HG03469 (cell line): ENCODE measurements at regions not wholly inside any gene's neighbourhood (a gene's known extent, or its start where the extent isn't known, plus 50 kb on each side); places are given as distances from the start of the nearest gene placed in this dataset.

Experiments used
- ATAC-seq: cut with Tn5 transposase; IDR thresholded peaks from one replicate; pipeline ENCODE4 v1.9.1; 2021; ENCODE audit warnings: mild to moderate bottlenecking, moderate library complexity, moderate number of reproducible peaks; ENCODE audit not compliant: unreplicated experiment

DNA sequence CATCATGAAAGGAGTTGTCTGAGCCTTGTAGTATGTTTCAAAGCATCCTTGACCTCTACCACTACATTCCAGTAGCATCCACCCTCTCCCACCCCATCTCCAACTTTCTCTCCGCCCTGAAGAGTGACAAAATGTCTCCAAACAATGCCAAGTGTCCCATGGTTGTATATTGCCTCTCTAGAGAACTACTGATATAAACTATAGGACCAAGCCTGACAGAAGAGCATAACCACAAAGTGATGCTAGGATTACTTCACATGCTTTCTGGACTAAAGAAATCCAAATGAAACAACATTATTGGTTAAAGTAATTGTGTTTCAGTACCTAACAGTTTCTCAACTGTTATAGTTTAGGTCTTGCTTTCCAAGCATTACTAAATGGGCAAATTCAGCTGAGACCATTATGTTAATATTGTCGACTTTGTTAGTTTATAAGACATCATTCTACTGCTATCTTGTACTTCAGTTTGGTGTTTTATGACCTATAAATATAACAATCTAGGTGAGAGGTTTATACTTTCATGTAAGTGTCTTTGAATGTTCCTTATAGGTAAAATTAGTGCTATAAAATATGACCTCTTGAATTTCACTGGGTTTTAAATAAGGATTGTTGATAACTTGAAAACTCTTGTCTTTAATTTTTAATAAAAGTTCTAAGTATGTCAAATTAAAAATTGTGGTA lies 117.4 kb downstream of the SUCNR1 start:
- ATAC-seq: no peak

DNA sequence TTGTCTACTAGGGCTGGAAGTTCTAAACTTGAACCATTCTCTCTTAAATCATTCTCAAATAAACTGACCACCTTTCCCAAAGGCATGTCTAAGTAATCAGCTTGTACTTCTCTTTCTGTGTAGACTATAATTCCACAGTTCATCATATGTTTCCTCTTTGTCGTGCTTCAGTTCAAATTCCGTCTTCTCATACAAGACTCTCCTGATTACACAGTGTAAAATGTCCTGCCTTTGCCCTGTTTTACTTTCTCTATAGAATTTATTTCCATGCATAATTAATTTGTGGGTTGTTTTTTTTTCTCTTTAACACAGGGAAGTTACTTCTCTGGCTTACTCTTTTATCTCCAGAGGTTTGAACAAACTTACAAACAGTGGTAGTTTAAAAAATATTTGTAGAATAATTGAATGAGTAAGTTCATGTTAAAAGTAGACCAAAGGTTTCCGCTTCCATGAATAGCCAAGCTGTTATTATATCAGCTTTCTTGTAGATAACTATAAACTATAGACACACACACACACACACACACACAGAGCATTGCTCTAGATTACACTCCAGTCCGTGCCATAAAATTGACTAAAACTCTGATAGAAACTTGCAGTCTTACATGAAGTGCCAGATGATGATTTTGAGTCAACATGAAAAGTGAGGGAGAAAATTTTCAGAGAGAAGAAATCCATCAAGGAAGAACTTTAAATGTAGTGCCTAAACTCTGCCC lies 119.0 kb downstream of the SUCNR1 start:
- ATAC-seq: no peak

- ATAC-seq: no peak
Observed at GRCh38 chr3:151995091-151995490, 121.6 kb downstream of the SUCNR1 start.

- ATAC-seq: no peak
Observed at GRCh38 chr3:151998744-151999143, 125.3 kb downstream of the SUCNR1 start.

GRCh38 chr3:151999936-152000335 lies 126.5 kb downstream of the SUCNR1 start:
- ATAC-seq: no peak

DNA sequence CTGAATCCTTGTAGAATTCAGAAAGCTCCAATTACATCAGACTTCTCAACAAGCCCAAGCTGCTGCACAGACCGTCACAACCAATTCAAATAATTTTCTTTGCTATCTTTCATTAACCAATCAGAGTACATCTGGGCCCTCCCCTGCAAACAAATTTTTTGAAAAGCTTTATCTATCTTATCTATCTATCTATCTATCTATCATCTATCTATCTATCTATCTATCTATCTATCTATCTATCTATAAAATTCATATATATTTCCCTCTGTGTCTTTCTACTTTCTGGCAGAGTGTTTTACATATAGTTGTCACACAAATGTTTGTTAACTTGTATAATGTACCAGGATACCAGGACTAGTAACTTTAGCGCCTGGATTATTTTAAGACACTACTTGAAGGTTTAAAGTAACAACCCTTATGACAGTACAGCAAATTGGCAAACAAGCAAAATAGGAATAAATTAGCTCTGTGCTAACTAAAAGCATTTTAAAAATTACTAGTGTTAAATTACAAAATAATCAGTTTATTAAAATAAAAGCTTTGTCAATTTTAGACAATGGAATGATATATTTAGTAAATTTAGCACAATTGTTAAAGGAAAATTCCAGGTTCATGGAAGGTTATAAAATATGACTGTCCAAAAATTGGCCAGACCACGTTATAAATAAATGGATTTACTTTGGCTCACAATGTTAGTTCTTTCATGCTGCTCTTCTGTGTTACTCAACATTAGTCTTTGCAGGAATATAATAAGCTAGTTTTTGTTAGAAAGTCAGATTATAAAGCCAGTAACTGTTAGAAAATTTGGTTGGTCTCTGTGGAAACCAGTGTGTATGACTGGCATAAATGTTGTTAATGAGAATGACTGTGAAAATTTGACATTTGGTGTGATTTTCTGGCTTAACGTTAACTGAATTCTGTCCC lies 138.6 kb downstream of the SUCNR1 start:
- no peak for ATAC-seq

DNA sequence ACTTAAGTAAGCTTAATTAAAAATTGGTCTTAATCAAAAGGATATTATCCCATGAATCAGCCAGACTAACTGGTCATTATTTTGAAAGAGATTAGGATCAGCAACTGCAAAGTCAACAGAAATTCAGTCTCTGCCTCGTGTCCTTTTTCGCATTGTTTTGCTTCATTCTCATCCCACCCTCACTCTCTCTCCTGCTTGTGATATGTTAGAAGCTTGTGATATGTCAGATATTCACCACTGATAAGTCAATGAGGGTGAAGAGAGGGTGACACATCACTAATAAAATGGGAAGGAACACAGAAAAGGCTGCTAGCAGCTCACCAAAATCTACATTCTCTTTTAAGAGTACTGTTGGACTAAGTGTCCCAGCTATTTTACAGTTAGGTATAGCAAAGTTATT lies 146.1 kb downstream of the SUCNR1 start:
- ATAC-seq: no peak

DNA sequence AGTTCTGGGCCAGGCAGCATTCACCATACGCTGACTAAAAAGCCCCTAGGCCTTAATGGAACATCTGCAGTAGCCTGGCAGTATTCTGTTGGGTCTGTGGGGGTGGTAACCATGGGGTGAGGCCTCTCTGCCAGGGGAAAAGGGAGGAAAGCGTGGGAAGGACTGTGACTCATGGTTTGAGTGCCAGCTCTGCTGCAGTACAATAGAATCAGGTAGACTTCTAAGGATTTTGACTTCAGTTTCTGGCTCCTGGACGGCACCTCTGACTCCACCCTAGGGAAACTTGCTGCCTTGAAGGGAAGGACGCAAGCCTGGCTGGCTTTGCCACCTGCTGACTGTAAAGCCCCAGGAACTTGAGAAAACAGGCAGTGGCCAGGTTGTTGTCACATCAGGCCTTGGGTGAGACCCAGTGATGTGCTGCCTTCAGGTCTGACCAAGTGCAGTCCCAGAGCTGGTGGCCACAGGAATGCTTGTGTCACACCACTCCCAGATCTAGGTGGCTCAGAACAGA lies 148.6 kb downstream of the SUCNR1 start:
- peak; percentile 40 for ATAC-seq

DNA sequence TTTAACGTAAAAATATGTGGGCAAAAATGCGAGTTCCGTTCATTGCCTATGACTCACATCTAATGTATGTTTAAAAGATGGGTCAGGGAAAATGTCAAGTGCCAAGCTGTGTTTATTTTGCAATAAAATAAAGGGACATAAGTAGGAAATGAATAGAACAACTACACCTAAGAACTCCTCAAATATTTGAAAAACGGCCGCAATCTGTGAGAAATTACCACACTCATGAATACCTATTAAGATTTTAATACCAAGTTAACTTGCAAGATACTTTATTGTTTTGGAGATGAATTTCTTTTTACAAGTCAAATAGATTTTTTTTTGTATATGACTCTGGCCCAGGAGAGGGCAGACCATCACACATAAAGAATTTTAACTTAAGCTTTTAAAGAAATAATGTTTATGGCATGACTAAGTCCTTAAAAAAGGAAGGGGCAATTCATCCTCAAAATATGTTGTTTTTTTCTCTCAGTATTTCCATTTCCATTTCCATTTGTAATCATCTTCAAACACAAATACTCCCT lies 152.7 kb downstream of the SUCNR1 start:
- ATAC-seq: no peak

GRCh38 chr3:152030320-152030719 lies 156.9 kb downstream of the SUCNR1 start:
- ATAC-seq: no peak

GRCh38 chr3:152031321-152031720 lies 157.9 kb downstream of the SUCNR1 start:
- no peak for ATAC-seq

DNA sequence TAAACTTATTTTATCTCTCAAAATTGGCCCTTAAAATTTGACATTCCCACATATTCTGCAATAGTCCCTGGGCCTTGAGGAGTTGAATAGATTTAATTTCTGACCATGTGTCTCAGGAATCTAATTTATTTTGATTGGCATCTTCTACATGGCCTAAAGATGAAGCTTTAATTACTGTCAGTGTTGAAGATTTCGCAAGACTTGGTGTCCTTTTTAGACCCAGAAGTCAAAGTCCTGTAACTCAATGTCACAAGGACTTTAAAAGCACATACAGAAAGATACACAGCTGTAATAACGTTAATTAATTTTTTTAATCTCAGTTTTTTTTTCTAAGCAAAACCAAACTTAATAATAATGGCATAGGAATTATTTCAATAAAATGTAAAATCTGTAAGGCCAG lies 163.9 kb downstream of the SUCNR1 start:
- no peak for ATAC-seq

GRCh38 chr3:152037953-152038352 lies 164.5 kb downstream of the SUCNR1 start:
- ATAC-seq: no peak

DNA sequence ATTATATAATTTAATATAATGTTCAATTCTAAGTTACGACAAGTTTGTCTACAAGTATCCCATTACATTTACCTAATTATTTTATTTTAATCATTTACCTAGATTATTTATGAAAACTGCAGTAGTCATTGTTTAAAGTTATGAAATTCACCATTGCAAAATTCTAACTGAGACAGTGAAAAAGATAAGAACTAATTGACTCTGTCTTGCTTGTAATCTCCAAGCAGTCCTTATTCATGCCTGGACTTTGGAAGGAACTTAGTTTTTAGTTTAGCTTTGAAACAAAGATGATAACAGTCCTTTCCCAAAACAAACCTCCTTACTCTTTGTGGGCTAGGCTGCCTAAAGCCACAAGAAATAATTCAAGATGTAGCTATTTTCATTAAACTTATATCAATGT lies 165.0 kb downstream of the SUCNR1 start:
- no peak for ATAC-seq

- ATAC-seq: peak; percentile 87
Observed at GRCh38 chr3:152039887-152040286, 166.4 kb downstream of the SUCNR1 start.

DNA sequence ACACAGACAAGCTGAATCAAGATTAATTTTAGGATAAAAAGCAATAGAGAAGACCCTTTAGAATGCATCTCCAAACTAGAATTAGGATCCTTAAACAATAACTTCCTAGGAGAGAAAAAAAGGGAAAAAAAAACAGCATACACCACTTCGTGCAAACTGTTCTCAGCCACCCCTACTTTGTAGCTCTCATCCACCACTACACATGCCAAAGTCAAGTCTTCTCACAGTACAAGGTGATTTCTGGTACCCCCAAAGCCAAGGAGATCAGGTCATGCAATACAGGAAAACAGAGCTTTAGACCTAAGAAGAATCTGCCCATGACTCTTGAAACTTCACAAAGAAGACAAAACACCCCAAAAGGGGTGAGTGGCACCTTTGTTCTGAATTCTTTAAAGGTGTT lies 166.9 kb downstream of the SUCNR1 start:
- no peak for ATAC-seq

DNA sequence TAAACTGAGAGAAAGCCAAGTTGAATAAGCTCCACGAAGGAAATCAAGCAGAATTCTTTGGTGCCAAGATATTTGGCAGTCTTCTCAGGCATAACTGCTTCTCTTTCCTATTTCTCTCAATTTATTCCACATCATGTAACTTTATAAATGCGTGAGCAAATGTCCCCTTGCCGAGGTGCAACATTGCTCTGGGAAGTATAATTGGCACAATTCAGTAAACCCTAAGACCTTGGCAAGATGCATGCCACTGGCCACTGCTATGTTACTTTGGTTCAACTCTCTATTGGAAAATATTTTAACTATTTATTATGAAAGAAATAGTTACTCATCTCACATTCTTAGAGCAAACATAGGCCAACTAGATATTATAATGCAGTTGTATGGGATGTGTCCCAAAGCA lies 170.2 kb downstream of the SUCNR1 start:
- no peak for ATAC-seq

DNA sequence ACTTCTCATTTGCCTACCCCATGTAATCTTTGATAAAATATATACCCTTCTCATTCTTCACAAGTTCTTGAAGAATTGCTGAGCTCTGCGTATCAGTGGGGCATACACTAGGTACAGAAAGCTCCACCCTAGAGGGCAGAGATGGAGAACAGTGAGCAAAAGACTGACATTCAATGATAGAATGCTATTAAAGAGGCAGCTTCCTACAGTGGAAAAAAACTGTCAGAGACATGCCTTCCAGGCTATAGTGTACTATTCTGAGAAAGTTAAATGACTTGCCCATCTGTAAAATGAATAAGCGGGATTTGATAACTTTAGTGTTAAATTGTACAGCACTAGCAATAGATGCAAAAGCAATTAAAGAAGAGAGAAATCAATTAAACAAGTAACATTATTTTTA lies 172.8 kb downstream of the SUCNR1 start:
- ATAC-seq: no peak

- ATAC-seq: no peak
Observed at GRCh38 chr3:152047465-152047864, 174.0 kb downstream of the SUCNR1 start.

- no peak for ATAC-seq
Observed at GRCh38 chr3:152048831-152049230, 175.4 kb downstream of the SUCNR1 start.

DNA sequence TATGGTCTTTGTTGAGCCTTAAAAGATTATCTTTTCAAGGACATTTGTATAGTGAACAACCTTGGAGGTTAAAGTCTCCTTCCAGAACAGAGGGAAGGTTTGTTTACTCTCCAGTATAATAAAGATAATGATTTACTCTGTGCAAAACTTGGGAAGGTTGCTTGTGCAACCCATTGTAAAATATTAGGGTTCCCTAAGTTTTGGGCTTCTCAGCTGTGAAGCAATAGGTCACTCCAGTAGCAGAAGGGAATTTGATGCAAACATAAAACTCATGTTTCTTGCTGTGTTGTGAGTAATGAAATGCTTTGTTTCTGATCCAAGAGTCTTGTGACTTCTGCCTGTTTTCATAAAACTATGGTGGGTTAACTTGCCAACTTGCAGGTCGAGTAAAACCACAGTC lies 177.5 kb downstream of the SUCNR1 start:
- ATAC-seq: no peak
